Muscle layer of duodenum (tissue), 2 donors: ENCODE measurements at regions not wholly inside any gene's neighbourhood (a gene's known extent, or its start where the extent isn't known, plus 50 kb on each side); places are given as distances from the start of the nearest gene placed in this dataset.
"Not testable (repeated sequence)": the region's sequence is repeated elsewhere in the genome, so short reads cannot be mapped to it uniquely, and the experiment has no call there.

ENCODE experiments used
- H3K27ac ChIP-seq: one replicate; pipeline ENCODE4 v1.7.0; 2013; ENCODE audit warnings: mild to moderate bottlenecking, low read length
- H3K27me3 ChIP-seq: one replicate; pipeline ENCODE4 v1.7.0; 2013; ENCODE audit warnings: low read depth, mild to moderate bottlenecking, control low read depth, low read length
- H3K36me3 ChIP-seq, 2 donors: one replicate each; pipeline ENCODE4 v1.7.0; 2013; ENCODE audit warnings: low read length in 2 of 2, control low read depth in 1 of 2, mild to moderate bottlenecking in 1 of 2; ENCODE audit not compliant: insufficient read depth in 2 of 2, control insufficient read depth in 1 of 2
- H3K4me1 ChIP-seq, 2 donors: one replicate each; pipeline ENCODE4 v1.7.0; 2013; ENCODE audit warnings: low read length in 2 of 2, mild to moderate bottlenecking in 2 of 2, control low read depth in 1 of 2, moderate library complexity in 1 of 2; ENCODE audit not compliant: insufficient read depth in 2 of 2, control insufficient read depth in 1 of 2
- H3K4me3 ChIP-seq, 2 donors: one replicate each; pipeline ENCODE4 v1.7.0; 2013; ENCODE audit warnings: low read length in 2 of 2, low read depth in 1 of 2, mild to moderate bottlenecking in 1 of 2
- H3K9me3 ChIP-seq, 2 donors: one replicate each; pipeline ENCODE4 v1.7.0; 2013; ENCODE audit warnings: low read length in 2 of 2, control low read depth in 1 of 2, mild to moderate bottlenecking in 1 of 2; ENCODE audit not compliant: control insufficient read depth in 1 of 2
- donor health status: healthy.

GRCh38 chr6:73927421-73927820 lies 231.4 kb downstream of the CD109 start:
- H3K27me3 ChIP-seq, result no peaks in the 10 kb centered on the region
- no peaks in the 10 kb centered on the region for H3K4me1 ChIP-seq
- no peak overlapping the region for H3K27ac ChIP-seq
- H3K9me3 ChIP-seq, result peaks cover 0 to 18% of the 10 kb centered on the region in 2 donors
- H3K36me3 ChIP-seq, result no peaks in the 10 kb centered on the region
- H3K4me3 ChIP-seq, result no peak overlapping the region

GRCh38 chr6:73925703-73926102 lies 229.7 kb downstream of the CD109 start:
- H3K4me3 ChIP-seq, H3K4me1 ChIP-seq, H3K27ac ChIP-seq, H3K27me3 ChIP-seq, H3K36me3 ChIP-seq: not testable (repeated sequence)
- H3K9me3 ChIP-seq, result peaks cover 0 to 18% of the 10 kb centered on the region in 2 donors

DNA sequence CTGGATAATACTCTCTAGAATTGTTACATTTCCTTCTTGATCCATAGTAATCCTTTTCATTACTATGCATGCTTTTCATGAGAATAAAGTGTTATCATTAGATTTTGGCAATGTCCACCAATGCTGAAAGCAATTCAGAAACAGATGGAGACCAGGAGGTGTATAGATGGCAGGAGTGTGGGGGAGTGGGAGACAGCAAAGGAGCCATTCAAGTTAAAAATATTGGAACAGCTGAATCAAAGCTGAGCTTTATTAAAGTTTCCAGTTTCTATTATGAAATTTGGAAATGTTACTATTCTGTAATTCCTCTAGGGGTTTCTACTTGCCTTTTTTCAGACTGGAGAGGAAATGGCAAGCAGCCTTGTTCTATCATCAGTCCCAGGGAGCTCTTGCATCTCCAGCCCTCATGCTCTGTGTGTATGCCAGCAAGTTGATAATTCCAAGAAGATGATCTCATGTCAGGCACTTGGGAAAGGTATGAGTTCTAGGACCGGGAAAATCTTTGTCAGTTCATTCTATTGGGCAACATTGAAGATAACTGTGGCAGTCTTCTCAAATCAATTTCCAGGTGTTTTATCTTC lies 228.0 kb downstream of the CD109 start:
- H3K27ac ChIP-seq, result no peak overlapping the region
- no peaks in the 10 kb centered on the region for H3K27me3 ChIP-seq
- H3K4me3 ChIP-seq, result no peak overlapping the region
- H3K4me1 ChIP-seq, result no peaks in the 10 kb centered on the region
- peaks cover 0 to 15% of the 10 kb centered on the region in 2 donors for H3K9me3 ChIP-seq
- no peaks in the 10 kb centered on the region for H3K36me3 ChIP-seq

DNA sequence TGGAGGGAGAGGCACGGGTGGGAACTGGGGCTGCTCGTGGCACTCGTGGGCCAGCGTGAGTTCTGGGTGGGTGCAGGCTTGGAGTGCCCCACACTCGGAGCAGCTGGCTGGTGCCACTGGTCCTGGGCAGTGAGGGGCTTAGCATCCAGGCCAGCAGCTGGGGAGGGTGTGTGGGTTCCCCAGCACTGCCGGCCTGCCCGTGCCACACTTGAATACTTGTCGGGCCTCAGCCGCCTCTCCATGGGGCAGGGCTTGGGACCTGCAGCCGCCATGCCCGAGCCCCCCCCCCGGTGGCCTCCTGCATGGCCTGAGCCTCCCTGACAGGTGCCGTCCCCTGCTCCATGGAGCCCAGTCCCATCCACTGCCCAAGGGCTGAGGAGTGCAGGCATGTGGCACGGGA lies 207.2 kb downstream of the CD109 start:
- H3K4me1 ChIP-seq, result no peaks in the 10 kb centered on the region
- H3K36me3 ChIP-seq, result no peaks in the 10 kb centered on the region
- peaks cover 0 to 24% of the 10 kb centered on the region in 2 donors for H3K9me3 ChIP-seq
- H3K4me3 ChIP-seq, result no peak overlapping the region
- no peaks in the 10 kb centered on the region for H3K27me3 ChIP-seq
- H3K27ac ChIP-seq, result no peak overlapping the region

GRCh38 chr6:73901986-73902385 lies 206.0 kb downstream of the CD109 start:
- Histone ChIP-seq H3K27ac (no peak overlapping the region), H3K36me3 (no peaks in the 10 kb centered on the region), H3K4me1 (no peaks in the 10 kb centered on the region), H3K27me3 (no peaks in the 10 kb centered on the region), H3K9me3 (peaks cover 0 to 24% of the 10 kb centered on the region in 2 donors), H3K4me3 (no peak overlapping the region)

GRCh38 chr6:73901311-73901710 lies 205.3 kb downstream of the CD109 start:
- H3K4me3 ChIP-seq, result no peak overlapping the region
- no peaks in the 10 kb centered on the region for H3K27me3 ChIP-seq
- H3K4me1 ChIP-seq, result no peaks in the 10 kb centered on the region
- no peak overlapping the region for H3K27ac ChIP-seq
- no peaks in the 10 kb centered on the region for H3K36me3 ChIP-seq
- H3K9me3 ChIP-seq, result peaks cover 0 to 24% of the 10 kb centered on the region in 2 donors

- Histone ChIP-seq H3K27ac (no peak overlapping the region), H3K9me3 (peaks cover 0 to 13% of the 10 kb centered on the region in 2 donors), H3K27me3 (no peaks in the 10 kb centered on the region), H3K4me3 (no peak overlapping the region), H3K4me1 (no peaks in the 10 kb centered on the region), H3K36me3 (no peaks in the 10 kb centered on the region)
Observed at GRCh38 chr6:73898599-73898998, 202.6 kb downstream of the CD109 start.

- H3K36me3 ChIP-seq, result no peaks in the 10 kb centered on the region
- H3K27me3 ChIP-seq, result no peaks in the 10 kb centered on the region
- no peaks in the 10 kb centered on the region for H3K4me1 ChIP-seq
- peaks cover 0 to 2% of the 10 kb centered on the region in 2 donors for H3K9me3 ChIP-seq
- H3K4me3 ChIP-seq, result no peak overlapping the region
- no peak overlapping the region for H3K27ac ChIP-seq
Observed at GRCh38 chr6:73893696-73894095, 197.7 kb downstream of the CD109 start.

DNA sequence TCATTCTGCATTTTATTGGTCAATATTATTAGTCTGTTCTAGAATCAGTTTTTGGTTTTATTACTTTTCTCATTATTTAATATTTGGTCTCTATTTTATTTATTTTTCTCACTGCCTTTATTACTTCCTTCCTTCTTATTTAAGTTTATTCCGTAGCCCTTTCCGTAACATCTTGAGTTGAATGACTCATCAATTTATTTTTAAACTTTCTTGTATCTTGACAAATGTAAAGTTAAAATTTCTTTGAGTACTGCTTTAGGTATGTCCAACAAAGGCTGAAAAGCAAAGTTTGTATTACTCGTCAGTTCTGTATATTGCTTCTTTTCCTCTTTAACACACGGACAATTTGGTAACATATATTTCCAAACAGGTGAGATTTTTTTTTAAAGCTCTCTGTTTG lies 192.0 kb downstream of the CD109 start:
- Histone ChIP-seq H3K27me3 (no peaks in the 10 kb centered on the region), H3K9me3 (peaks cover 0 to 2% of the 10 kb centered on the region in 2 donors), H3K36me3 (no peaks in the 10 kb centered on the region), H3K4me1 (no peaks in the 10 kb centered on the region), H3K4me3 (no peak overlapping the region), H3K27ac (no peak overlapping the region)

- Histone ChIP-seq H3K4me3 (no peak overlapping the region), H3K27me3 (no peaks in the 10 kb centered on the region), H3K36me3 (no peaks in the 10 kb centered on the region), H3K4me1 (no peaks in the 10 kb centered on the region), H3K9me3 (no peaks in the 10 kb centered on the region), H3K27ac (no peak overlapping the region)
Observed at GRCh38 chr6:73885393-73885792, 189.4 kb downstream of the CD109 start.

- Histone ChIP-seq H3K27ac (no peak overlapping the region), H3K36me3 (no peaks in the 10 kb centered on the region), H3K4me1 (peaks cover 0 to 6% of the 10 kb centered on the region in 2 donors), H3K27me3 (no peaks in the 10 kb centered on the region), H3K9me3 (no peaks in the 10 kb centered on the region), H3K4me3 (no peak overlapping the region)
Observed at GRCh38 chr6:73884540-73884939, 188.5 kb downstream of the CD109 start.
